ENCODE measurements at regions not wholly inside any gene's neighbourhood (a gene's known extent, or its start where the extent isn't known, plus 50 kb on each side); places are given as distances from the start of the nearest gene placed in this dataset.

DNA sequence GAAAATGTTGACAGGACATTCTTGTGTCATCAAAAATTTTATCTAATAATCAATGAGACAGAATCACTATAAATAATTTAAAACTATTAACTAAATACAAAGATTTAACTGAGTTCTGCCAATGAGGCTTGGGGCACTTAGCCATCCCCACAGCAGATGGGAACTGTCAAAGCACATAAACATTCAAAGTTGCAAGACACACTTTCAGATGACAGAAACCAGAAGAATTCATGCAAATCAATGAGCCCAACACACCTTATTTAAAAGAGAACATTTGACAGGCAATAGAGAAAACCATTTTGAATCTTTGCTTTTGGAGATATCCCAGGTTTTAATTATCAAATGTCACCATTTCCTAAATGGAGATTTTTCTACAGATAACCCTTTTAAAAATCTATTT, 566.2 kb downstream of the IRS1 start:
- no peaks in the 10 kb centered on the region for H3K4me1 Mint-ChIP-seq (ENCODE audit: unreplicated experiment)
- no peaks in the 10 kb centered on the region for H3K36me3 Mint-ChIP-seq (ENCODE audit: low read depth, unreplicated experiment)
- no peaks in the 10 kb centered on the region for H3K27me3 Mint-ChIP-seq (ENCODE audit: unreplicated experiment)
- DNase-seq (ENCODE audit: low spot score), result no peak
- no peak overlapping the region for H3K27ac Mint-ChIP-seq (ENCODE audit: unreplicated experiment)
- TF ChIP-seq CTCF (IDR thresholded peaks at IDR 0.05; ENCODE audit: unreplicated experiment), result no peak
- no peaks in the 10 kb centered on the region for H3K9me3 Mint-ChIP-seq (ENCODE audit: unreplicated experiment)
- H3K4me3 Mint-ChIP-seq (ENCODE audit: unreplicated experiment), result no peak overlapping the region

DNA sequence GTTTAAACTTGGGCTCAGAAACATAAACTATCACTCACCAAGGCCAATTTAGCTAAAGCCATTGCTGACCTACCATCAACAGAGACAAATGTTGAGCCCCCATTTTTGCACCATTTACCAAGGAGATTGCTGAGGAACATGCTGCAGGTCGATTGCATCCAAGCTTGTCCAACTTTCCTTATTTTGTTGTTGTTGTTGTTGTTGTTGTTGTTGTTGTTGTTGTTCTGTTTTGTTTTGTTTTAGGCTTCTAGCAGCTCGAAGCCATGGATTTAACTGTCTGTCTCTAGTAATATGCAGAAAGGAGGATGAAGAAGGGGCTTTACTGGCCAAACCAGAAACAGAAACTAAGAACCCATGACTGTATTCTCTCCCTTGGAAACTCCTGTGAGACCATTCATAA, 571.5 kb downstream of the IRS1 start:
- Mint-ChIP-seq H3K27me3 (ENCODE audit: unreplicated experiment) (no peaks in the 10 kb centered on the region), H3K27ac (ENCODE audit: unreplicated experiment) (no peak overlapping the region), H3K36me3 (ENCODE audit: low read depth, unreplicated experiment) (no peaks in the 10 kb centered on the region), H3K9me3 (ENCODE audit: unreplicated experiment) (no peaks in the 10 kb centered on the region), H3K4me1 (ENCODE audit: unreplicated experiment) (no peaks in the 10 kb centered on the region), H3K4me3 (ENCODE audit: unreplicated experiment) (no peak overlapping the region)
- no peak for DNase-seq (ENCODE audit: low spot score)
- no peak for TF ChIP-seq CTCF (IDR thresholded peaks at IDR 0.05; ENCODE audit: unreplicated experiment)

- Mint-ChIP-seq H3K36me3 (ENCODE audit: low read depth, unreplicated experiment) (no peaks in the 10 kb centered on the region), H3K9me3 (ENCODE audit: unreplicated experiment) (no peaks in the 10 kb centered on the region), H3K27ac (ENCODE audit: unreplicated experiment) (no peak overlapping the region), H3K4me1 (ENCODE audit: unreplicated experiment) (no peaks in the 10 kb centered on the region), H3K27me3 (ENCODE audit: unreplicated experiment) (no peaks in the 10 kb centered on the region), H3K4me3 (ENCODE audit: unreplicated experiment) (no peak overlapping the region)
- no peak for DNase-seq (ENCODE audit: low spot score)
- no peak for TF ChIP-seq CTCF (IDR thresholded peaks at IDR 0.05; ENCODE audit: unreplicated experiment)
These were observed 572.3 kb downstream of the IRS1 start for GRCh38 chr2:226227341-226227740.

DNA sequence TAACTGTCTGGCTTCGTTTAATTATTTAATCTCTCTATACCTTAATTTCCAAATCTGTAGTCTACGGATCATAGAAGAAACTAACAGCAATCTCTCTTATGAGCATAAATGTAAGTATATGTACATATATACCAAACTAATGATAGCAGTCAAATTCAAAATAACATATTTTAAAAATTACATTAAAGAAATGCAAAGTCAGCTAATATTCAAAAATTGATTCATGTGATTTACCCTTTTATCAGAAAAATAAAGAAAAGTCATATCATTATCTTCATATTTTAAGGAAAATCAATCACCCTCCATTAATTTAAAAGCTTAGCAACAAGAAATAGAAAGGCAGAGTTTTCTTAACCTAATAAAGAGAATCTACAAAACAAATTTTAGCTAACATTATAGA, 575.9 kb downstream of the IRS1 start:
- H3K4me1 Mint-ChIP-seq (ENCODE audit: unreplicated experiment), result no peaks in the 10 kb centered on the region
- DNase-seq (ENCODE audit: low spot score), result no peak
- no peak for TF ChIP-seq CTCF (IDR thresholded peaks at IDR 0.05; ENCODE audit: unreplicated experiment)
- H3K27ac Mint-ChIP-seq (ENCODE audit: unreplicated experiment), result no peak overlapping the region
- no peak overlapping the region for H3K4me3 Mint-ChIP-seq (ENCODE audit: unreplicated experiment)
- no peaks in the 10 kb centered on the region for H3K36me3 Mint-ChIP-seq (ENCODE audit: low read depth, unreplicated experiment)
- no peaks in the 10 kb centered on the region for H3K9me3 Mint-ChIP-seq (ENCODE audit: unreplicated experiment)
- no peaks in the 10 kb centered on the region for H3K27me3 Mint-ChIP-seq (ENCODE audit: unreplicated experiment)

- DNase-seq (ENCODE audit: low spot score), result no peak
- Mint-ChIP-seq H3K27me3 (ENCODE audit: unreplicated experiment) (no peaks in the 10 kb centered on the region), H3K4me3 (ENCODE audit: unreplicated experiment) (no peak overlapping the region), H3K9me3 (ENCODE audit: unreplicated experiment) (no peaks in the 10 kb centered on the region), H3K27ac (ENCODE audit: unreplicated experiment) (no peak overlapping the region), H3K36me3 (ENCODE audit: low read depth, unreplicated experiment) (no peaks in the 10 kb centered on the region), H3K4me1 (ENCODE audit: unreplicated experiment) (no peaks in the 10 kb centered on the region)
- TF ChIP-seq CTCF (IDR thresholded peaks at IDR 0.05; ENCODE audit: unreplicated experiment), result no peak
These were observed 579.1 kb downstream of the IRS1 start for GRCh38 chr2:226220511-226220910.

Data from endothelial cell (in vitro differentiated cells).